GM19035 (cell line): ENCODE measurements at regions not wholly inside any gene's neighbourhood (a gene's known extent, or its start where the extent isn't known, plus 50 kb on each side); places are given as distances from the start of the nearest gene placed in this dataset.

Experiments
- ATAC-seq: cut with Tn5 transposase; IDR thresholded peaks from one replicate; pipeline ENCODE4 v1.9.1; 2021; ENCODE audit not compliant: unreplicated experiment

- ATAC-seq, result no peak
Measured at GRCh38 chr12:105942281-105942680, 196.5 kb downstream of the NUAK1 start.

GRCh38 chr12:105943525-105943924 lies 195.2 kb downstream of the NUAK1 start:
- ATAC-seq, result no peak

- ATAC-seq, result no peak
Measured at GRCh38 chr12:105944628-105945027, 194.1 kb downstream of the NUAK1 start.

GRCh38 chr12:105945880-105946279 lies 192.9 kb downstream of the NUAK1 start:
- no peak for ATAC-seq

DNA sequence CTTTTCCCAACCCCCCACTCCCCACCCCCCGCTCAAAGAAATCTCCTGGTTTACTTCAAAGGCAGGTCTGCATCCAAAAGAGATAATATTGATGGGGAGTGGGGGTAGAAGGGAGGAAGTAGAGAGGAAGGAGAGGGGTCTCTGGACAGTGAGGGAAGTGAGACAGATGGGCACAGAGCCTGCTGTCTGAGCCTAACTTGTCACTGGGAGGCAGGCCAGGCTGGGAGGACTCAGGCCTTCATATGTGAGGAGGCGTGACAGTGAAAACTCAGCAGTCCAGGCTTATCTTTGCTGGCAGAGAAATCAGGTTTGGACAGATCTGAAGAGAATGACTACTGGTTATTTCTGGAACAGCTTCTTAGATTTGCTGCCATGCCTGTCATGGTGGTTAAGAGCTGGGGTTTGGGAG lies 192.3 kb downstream of the NUAK1 start:
- ATAC-seq, result no peak

GRCh38 chr12:105947906-105948305 lies 190.8 kb downstream of the NUAK1 start:
- ATAC-seq, result no peak

- no peak for ATAC-seq
Measured at GRCh38 chr12:105948331-105948730, 190.4 kb downstream of the NUAK1 start.

DNA sequence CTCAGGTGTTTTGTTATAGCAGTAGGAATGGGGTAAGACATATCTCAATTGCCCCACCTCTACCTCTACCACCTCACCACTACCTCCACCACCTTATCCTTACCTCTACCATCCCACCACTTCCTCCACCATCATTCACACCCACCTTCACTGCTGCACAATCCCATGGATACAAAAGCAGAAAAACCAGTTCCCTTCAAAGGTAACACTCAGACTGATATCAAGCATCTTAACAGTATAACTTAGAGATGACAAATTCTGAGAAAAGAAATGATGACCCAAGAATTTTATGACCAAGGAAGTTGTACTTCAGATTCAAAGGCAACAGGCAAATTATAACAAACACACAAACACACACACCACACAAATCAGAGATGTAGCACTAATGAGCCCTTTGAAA lies 189.4 kb downstream of the NUAK1 start:
- no peak for ATAC-seq

DNA sequence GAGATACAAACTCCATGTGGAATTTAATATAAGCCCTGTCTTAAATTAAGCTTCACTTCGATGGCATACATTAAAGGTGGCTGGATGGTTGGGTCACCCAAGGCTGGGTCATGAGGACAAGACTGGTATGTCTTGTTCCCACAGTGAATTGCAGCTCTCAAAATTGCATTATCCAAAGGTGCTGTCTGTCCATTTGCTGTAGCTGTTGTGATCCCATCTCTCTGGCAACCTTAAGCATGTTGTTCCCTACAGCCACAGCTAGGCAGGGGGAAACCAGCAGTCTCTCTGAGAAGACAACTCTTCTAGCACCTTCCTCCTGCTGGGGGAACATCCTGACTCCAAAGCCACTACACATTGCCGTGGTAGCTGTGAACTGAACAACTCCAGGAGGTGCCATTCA lies 187.0 kb downstream of the NUAK1 start:
- no peak for ATAC-seq

- ATAC-seq, result no peak
Measured at GRCh38 chr12:105954951-105955931, 183.5 kb downstream of the NUAK1 start.

DNA sequence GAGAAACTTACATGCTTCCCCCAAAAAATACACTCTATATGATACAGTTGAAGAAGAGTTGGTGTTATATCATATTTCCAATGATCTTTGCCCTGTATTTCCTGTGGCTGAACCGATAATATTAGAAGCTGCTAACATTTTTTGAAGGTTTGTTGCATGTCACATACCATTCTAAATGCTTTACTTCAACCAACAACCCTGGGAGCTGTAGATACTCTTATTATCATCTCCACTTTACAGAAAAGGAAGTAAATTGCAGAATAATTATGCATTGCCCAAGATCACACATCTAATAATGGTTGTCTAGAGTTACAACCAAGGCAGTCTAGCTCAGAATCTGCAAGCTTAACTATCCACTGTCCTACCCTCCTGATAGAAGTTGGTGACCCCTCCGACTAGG lies 182.8 kb downstream of the NUAK1 start:
- no peak for ATAC-seq

- ATAC-seq, result no peak
Measured at GRCh38 chr12:105956662-105957457, 181.9 kb downstream of the NUAK1 start.

GRCh38 chr12:105960319-105961083 lies 178.3 kb downstream of the NUAK1 start:
- ATAC-seq, result no peak

DNA sequence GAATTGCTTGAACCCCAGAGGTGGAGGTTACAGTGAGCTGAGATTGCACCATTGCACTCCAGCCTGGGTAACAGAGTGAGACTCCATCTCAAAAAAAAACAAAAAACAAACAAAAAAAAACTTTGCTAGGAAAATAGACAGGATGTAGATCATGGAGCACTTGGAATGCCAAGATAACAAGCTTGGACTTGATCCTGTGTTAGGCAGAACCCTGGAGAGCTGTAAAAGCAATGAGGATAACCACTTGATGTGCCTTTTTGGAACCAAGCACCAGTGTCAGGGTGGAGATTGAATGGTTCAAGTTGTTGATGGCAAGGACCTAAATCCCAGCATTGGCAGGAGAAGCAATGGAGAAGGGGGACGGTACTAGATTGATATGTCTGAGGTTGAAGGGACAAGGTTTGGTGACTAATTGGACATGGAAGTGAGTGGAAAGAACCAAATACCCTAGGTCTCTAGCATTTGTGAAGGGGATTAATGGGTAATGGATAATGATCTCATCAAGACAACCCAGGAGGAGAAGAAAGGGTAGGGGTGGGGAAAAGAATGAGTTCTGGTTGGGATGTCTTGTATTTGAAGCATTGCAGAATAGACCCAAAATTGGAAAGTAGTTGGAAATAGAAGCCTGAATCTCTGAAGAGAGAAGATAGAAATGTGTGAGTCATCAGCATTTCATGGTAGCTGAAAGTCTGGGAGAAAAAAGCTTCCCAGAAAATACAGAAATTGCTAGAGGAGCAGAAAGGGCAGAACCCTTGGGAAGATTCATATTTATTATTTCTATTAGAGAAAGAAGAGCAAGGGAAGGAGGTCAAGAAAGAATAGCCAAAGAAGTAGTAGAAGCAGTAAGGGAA lies 176.7 kb downstream of the NUAK1 start:
- ATAC-seq, result no peak

GRCh38 chr12:105967038-105967776 lies 171.5 kb downstream of the NUAK1 start:
- no peak for ATAC-seq

- ATAC-seq, result no peak
Measured at GRCh38 chr12:105968025-105968424, 170.7 kb downstream of the NUAK1 start.

- ATAC-seq, result no peak
Measured at GRCh38 chr12:105970885-105971284, 167.9 kb downstream of the NUAK1 start.

GRCh38 chr12:105974738-105975137 lies 164.0 kb downstream of the NUAK1 start:
- ATAC-seq, result no peak

DNA sequence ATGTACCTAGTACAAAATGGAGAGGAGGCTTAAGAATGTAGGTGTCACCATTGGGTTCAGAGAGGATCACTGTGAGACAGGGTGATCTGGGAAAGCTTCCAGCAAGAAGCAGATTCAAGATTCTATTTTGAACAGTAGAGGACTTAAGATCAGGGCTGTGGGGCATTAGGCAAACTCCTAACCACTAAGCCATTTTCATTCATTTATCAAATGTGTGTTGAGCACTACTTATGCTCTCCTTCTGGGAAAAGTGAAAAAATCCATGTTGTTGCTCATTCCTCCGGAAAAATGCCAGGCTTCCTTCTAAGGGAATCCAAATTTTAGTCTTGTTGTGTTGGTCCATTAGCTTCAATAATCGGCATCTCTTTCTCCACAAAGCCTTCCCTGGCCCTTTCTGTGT lies 163.4 kb downstream of the NUAK1 start:
- no peak for ATAC-seq

DNA sequence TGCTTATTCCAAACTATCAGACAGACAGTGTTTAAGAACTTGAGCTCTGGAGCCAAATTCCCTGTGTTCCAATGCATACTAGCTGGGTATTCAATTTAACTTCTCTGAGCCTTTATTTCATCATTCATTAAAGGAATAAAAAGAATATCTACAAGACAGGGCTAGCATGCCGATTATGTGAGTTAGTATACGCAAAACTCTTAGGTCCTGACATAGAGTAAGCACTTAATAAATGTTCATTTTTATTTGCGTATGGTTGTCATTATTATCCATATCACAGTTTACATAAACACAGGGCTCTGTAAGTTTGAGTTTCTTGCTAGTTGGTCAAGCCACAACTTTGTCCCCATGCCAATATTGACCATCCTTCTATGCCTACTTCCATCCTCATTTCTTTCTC lies 161.5 kb downstream of the NUAK1 start:
- no peak for ATAC-seq
